ENCODE measurements at regions not wholly inside any gene's neighbourhood (a gene's known extent, or its start where the extent isn't known, plus 50 kb on each side); places are given as distances from the start of the nearest gene placed in this dataset.

- DNase-seq (ENCODE audit: low read depth, low spot score) = no peak
- Histone ChIP-seq H3K9me3 (ENCODE audit: control insufficient read depth, insufficient read depth, low read depth, low read length) (no peaks in the 10 kb centered on the region), H3K36me3 (ENCODE audit: control insufficient read depth, insufficient read depth, low read length) (no peaks in the 10 kb centered on the region), H3K4me3 (ENCODE audit: low read depth in 2 of 2, low read length in 2 of 2) (no peak overlapping the region), H3K27ac (ENCODE audit: low read length) (no peak overlapping the region), H3K27me3 (ENCODE audit: control insufficient read depth, insufficient read depth, low read length) (no peaks in the 10 kb centered on the region), H3K4me1 (ENCODE audit: control insufficient read depth, insufficient read depth, low read length) (no peaks in the 10 kb centered on the region)
- ATAC-seq = no peak
- POLR2A ChIA-PET = no interaction called here
- in situ Hi-C loops (cut with HindIII; ENCODE audit: low pct_unique_long_range_greater_than_20kb, low sequenced_read_pairs) (no loop called here), intact Hi-C loops (cut with micrococcal nuclease; ENCODE audit: unreplicated experiment) (no loop called here)
- CTCF ChIA-PET = no interaction called here
- BruUV-seq (replicated peaks) = no TSS peak
- no peak for TF ChIP-seq POLR2AphosphoS5 (IDR thresholded peaks at IDR 0.05; ENCODE audit: low read depth, low read length)
Observed at GRCh38 chr12:66932126-66932525, 253.2 kb upstream of the GRIP1 start.

GRCh38 chr12:66934302-66935062 is 255.6 kb upstream of the GRIP1 start:
- in situ Hi-C loops (cut with HindIII; ENCODE audit: low pct_unique_long_range_greater_than_20kb, low sequenced_read_pairs) (no loop called here), intact Hi-C loops (cut with micrococcal nuclease; ENCODE audit: unreplicated experiment) (no loop called here)
- Histone ChIP-seq H3K27me3 (ENCODE audit: control insufficient read depth, insufficient read depth, low read length) (no peaks in the 10 kb centered on the region), H3K4me3 (ENCODE audit: low read depth in 2 of 2, low read length in 2 of 2) (no peak overlapping the region), H3K27ac (ENCODE audit: low read length) (no peak overlapping the region), H3K9me3 (ENCODE audit: control insufficient read depth, insufficient read depth, low read depth, low read length) (no peaks in the 10 kb centered on the region), H3K36me3 (ENCODE audit: control insufficient read depth, insufficient read depth, low read length) (no peaks in the 10 kb centered on the region), H3K4me1 (ENCODE audit: control insufficient read depth, insufficient read depth, low read length) (no peaks in the 10 kb centered on the region)
- no TSS peak for BruUV-seq (replicated peaks)
- DNase-seq (ENCODE audit: low read depth, low spot score) (no peak), ATAC-seq (no peak)
- TF ChIP-seq REST (IDR thresholded peaks at IDR 0.05; ENCODE audit: insufficient read depth in 1 of 2, low read depth in 2 of 2, low read length in 1 of 2) (no peak), CTCF (IDR thresholded peaks at IDR 0.05) (no peak), POLR2AphosphoS5 (IDR thresholded peaks at IDR 0.05; ENCODE audit: low read depth, low read length) (no peak), SIN3A (IDR thresholded peaks at IDR 0.05; ENCODE audit: borderline replicate concordance, insufficient read depth, low read depth, low read length) (no peak), TCF7L2 (IDR thresholded peaks at IDR 0.05; ENCODE audit: low read depth, low read length) (no peak)
- POLR2A ChIA-PET = no interaction called here
- CTCF ChIA-PET = no interaction called here

- no peak for TF ChIP-seq REST (IDR thresholded peaks at IDR 0.05; ENCODE audit: insufficient read depth in 1 of 2, low read depth in 2 of 2, low read length in 1 of 2)
- TF ChIP-seq CTCF (IDR thresholded peaks at IDR 0.05) = no peak
- no peak for TF ChIP-seq POLR2AphosphoS5 (IDR thresholded peaks at IDR 0.05; ENCODE audit: low read depth, low read length)
- TF ChIP-seq TCF7L2 (IDR thresholded peaks at IDR 0.05; ENCODE audit: low read depth, low read length) = no peak
- TF ChIP-seq SIN3A (IDR thresholded peaks at IDR 0.05; ENCODE audit: borderline replicate concordance, insufficient read depth, low read depth, low read length) = no peak
- DNase-seq (ENCODE audit: low read depth, low spot score) (no peak), ATAC-seq (no peak)
- no peaks in the 10 kb centered on the region for H3K4me1 ChIP-seq (ENCODE audit: control insufficient read depth, insufficient read depth, low read length)
- CTCF ChIA-PET = no interaction called here
- H3K36me3 ChIP-seq (ENCODE audit: control insufficient read depth, insufficient read depth, low read length) = no peaks in the 10 kb centered on the region
- no peaks in the 10 kb centered on the region for H3K27me3 ChIP-seq (ENCODE audit: control insufficient read depth, insufficient read depth, low read length)
- no peaks in the 10 kb centered on the region for H3K9me3 ChIP-seq (ENCODE audit: control insufficient read depth, insufficient read depth, low read depth, low read length)
- in situ Hi-C loops (cut with HindIII; ENCODE audit: low pct_unique_long_range_greater_than_20kb, low sequenced_read_pairs) (no loop called here), intact Hi-C loops (cut with micrococcal nuclease; ENCODE audit: unreplicated experiment) (no loop called here)
- H3K27ac ChIP-seq (ENCODE audit: low read length) = no peak overlapping the region
- no TSS peak for BruUV-seq (replicated peaks)
- H3K4me3 ChIP-seq (ENCODE audit: low read depth in 2 of 2, low read length in 2 of 2) = no peak overlapping the region
- POLR2A ChIA-PET = no interaction called here
Observed at GRCh38 chr12:66941150-66941549, 262.3 kb upstream of the GRIP1 start.

Measured in Panc1 (cell line).